Cardiac muscle cell (in vitro differentiated cells and primary cell): ENCODE measurements at regions not wholly inside any gene's neighbourhood (a gene's known extent, or its start where the extent isn't known, plus 50 kb on each side); places are given as distances from the start of the nearest gene placed in this dataset.
"Not testable (repeated sequence)": the region's sequence is repeated elsewhere in the genome, so short reads cannot be mapped to it uniquely, and the experiment has no call there.

ENCODE experiments used
- DNase-seq, 2 donors: peaks; one replicate each; pipeline versions ENCODE4 v3.0.0 to v3.0.0-alpha.2; 2010 to 2017; ENCODE audit warnings: low read depth in 1 of 2, low spot score in 1 of 2
- H3K27ac ChIP-seq: fragments of 200-600 bp; sonication (generic); 2 replicates; pipeline ENCODE4 v1.5.1; 2016
- H3K27me3 ChIP-seq: fragments of 200-600 bp; sonication (generic); 2 replicates; pipeline ENCODE4 v1.6.0; 2016; ENCODE audit warnings: control low read depth
- H3K36me3 ChIP-seq: fragments of 200-600 bp; sonication (generic); 2 replicates; pipeline ENCODE4 v1.5.1; 2016; ENCODE audit warnings: control low read depth
- H3K4me1 ChIP-seq: fragments of 200-600 bp; sonication (generic); 2 replicates; pipeline ENCODE4 v1.8.1; 2017; ENCODE audit warnings: low read depth, mild to moderate bottlenecking, mixed run types
- H3K4me3 ChIP-seq: fragments of 200-600 bp; sonication (generic); 2 replicates; pipeline ENCODE4 v1.5.1; 2016; ENCODE audit warnings: mild to moderate bottlenecking
- H3K9me3 ChIP-seq: fragments of 200-600 bp; sonication (generic); 2 replicates; pipeline ENCODE4 v1.5.1; 2017; ENCODE audit warnings: low read depth, mild to moderate bottlenecking, control low read depth
- CTCF ChIP-seq: IDR thresholded peaks from 2 replicates; pipeline ENCODE4 v1.5.1; 2012; ENCODE audit warnings: low read depth, mild to moderate bottlenecking, low read length

DNA sequence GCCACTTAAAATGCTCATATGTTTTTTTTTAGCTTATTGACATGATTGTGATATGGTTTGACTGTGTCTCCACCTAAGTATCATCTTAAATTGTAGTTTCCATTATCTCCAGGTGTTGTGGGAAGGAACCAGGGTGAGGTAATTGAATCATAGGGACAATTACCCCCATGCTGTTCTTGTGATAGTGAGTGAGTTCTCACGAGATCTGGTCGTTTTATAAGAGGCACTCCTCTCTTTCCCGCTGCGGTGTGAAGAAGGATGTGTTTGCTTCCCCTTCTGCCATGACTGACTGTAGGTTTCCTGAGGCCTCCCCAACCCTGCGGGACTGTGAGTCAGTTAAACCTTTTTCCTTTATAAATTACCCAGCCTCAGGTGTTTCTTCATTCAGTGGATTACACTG, 80.5 kb upstream of the ETV1 start:
- Histone ChIP-seq H3K9me3 (no peaks in the 10 kb centered on the region), H3K4me1 (peaks cover 9% of the 10 kb centered on the region), H3K36me3 (no peaks in the 10 kb centered on the region), H3K4me3 (no peak overlapping the region), H3K27me3 (no peaks in the 10 kb centered on the region), H3K27ac (no peak overlapping the region)
- DNase-seq, result no peak
- TF ChIP-seq CTCF, result no peak

- not testable (repeated sequence) for DNase-seq, H3K27ac ChIP-seq, H3K36me3 ChIP-seq, H3K4me1 ChIP-seq, H3K27me3 ChIP-seq, H3K4me3 ChIP-seq, H3K9me3 ChIP-seq
Observed at GRCh38 chr7:14066783-14067182, 77.3 kb upstream of the ETV1 start.

DNA sequence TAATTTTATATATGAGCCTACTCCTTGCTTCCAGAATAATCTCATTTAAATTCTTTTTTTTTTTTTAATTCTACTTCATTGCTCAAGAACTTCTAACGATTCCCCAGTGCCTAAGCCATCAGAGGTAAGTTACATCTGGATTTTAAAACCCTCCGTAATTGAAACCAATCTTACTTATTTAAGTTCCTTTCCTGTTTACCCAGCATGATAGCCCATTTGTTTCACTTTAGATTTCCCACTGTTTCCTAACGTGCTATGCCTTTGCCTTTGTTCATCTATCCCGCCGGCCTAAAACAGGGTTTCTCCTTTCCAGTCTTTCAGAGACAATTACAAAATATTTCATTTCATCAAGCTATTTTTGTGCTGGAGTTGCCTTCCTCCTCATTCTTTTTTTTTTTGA, 75.8 kb upstream of the ETV1 start:
- no peak overlapping the region for H3K4me3 ChIP-seq
- no peak for TF ChIP-seq CTCF
- no peak overlapping the region for H3K27ac ChIP-seq
- DNase-seq, result no peak
- no peaks in the 10 kb centered on the region for H3K36me3 ChIP-seq
- H3K4me1 ChIP-seq, result no peaks in the 10 kb centered on the region
- no peaks in the 10 kb centered on the region for H3K9me3 ChIP-seq
- no peaks in the 10 kb centered on the region for H3K27me3 ChIP-seq

GRCh38 chr7:14055813-14056212, 66.3 kb upstream of the ETV1 start:
- Histone ChIP-seq H3K4me3 (no peak overlapping the region), H3K27ac (no peak overlapping the region), H3K9me3 (no peaks in the 10 kb centered on the region), H3K36me3 (no peaks in the 10 kb centered on the region), H3K27me3 (no peaks in the 10 kb centered on the region), H3K4me1 (no peaks in the 10 kb centered on the region)
- TF ChIP-seq CTCF, result no peak
- DNase-seq, result no peak

GRCh38 chr7:14054125-14054524, 64.7 kb upstream of the ETV1 start:
- no peaks in the 10 kb centered on the region for H3K9me3 ChIP-seq
- H3K4me3 ChIP-seq, result no peak overlapping the region
- peak in 1 of 2 donors; percentile 2 for DNase-seq
- H3K36me3 ChIP-seq, result no peaks in the 10 kb centered on the region
- TF ChIP-seq CTCF, result no peak
- no peaks in the 10 kb centered on the region for H3K4me1 ChIP-seq
- no peaks in the 10 kb centered on the region for H3K27me3 ChIP-seq
- no peak overlapping the region for H3K27ac ChIP-seq

GRCh38 chr7:14048889-14049288, 59.4 kb upstream of the ETV1 start:
- no peaks in the 10 kb centered on the region for H3K9me3 ChIP-seq
- no peak for DNase-seq
- H3K27ac ChIP-seq, result no peak overlapping the region
- H3K27me3 ChIP-seq, result no peaks in the 10 kb centered on the region
- no peaks in the 10 kb centered on the region for H3K36me3 ChIP-seq
- no peak for TF ChIP-seq CTCF
- no peak overlapping the region for H3K4me3 ChIP-seq
- H3K4me1 ChIP-seq, result no peaks in the 10 kb centered on the region
